ENCODE measurements at regions not wholly inside any gene's neighbourhood (a gene's known extent, or its start where the extent isn't known, plus 50 kb on each side); places are given as distances from the start of the nearest gene placed in this dataset.

DNA sequence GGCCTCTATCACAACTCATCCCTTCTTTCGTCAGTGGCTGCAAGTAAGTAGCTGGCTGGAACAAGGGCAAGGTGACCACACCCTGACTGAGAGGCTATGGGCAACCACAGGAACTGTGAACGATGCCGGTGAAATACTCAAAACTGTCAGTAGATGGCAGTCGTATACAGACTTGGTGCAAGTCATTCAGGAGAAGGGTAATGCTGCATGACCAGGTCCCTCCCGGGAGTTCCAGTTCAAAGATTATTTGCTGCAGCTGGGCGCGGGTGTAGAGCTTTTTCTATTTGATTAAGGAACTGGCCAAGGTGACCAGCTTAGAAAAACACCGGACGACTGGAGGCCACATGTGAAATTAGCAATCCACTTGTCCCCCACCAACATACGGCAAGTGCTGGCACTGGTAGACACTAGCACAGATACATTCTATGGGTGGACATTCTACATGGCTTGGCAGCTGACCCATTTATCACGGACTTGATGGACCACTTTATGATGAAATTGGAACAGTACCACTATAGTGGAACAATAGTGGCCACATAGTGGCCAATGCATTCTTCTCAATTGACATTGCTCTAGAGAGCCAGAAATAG, 726.6 kb downstream of the TRAM1L1 start:
- H3K9ac ChIP-seq = no peak overlapping the region
- H3K27ac ChIP-seq (ENCODE audit: low read depth in 2 of 2, low read length in 1 of 2) = no peak overlapping the region
- 63% methylated on average over 11 of the region's 11 CpGs for WGBS (ENCODE audit: low lambda C conversion rate)
- ChIA-PET CTCF (interaction anchor here (0.7 to 1.2 kb wide), 5 partner anchors 10 to 1675 kb away, joined by 3 to 5 read pairs (median 3); partner anchors contain the start of gene NDST3), POLR2A (no interaction called here)
- no peaks in the 10 kb centered on the region for H3K27me3 ChIP-seq (ENCODE audit: insufficient read depth)
- H3K9me2 ChIP-seq = no peaks in the 10 kb centered on the region
- peak; percentile 65 for TF ChIP-seq RAD21 (IDR thresholded peaks at IDR 0.05; ENCODE audit: low read length)
- TF ChIP-seq, protein P1, sequence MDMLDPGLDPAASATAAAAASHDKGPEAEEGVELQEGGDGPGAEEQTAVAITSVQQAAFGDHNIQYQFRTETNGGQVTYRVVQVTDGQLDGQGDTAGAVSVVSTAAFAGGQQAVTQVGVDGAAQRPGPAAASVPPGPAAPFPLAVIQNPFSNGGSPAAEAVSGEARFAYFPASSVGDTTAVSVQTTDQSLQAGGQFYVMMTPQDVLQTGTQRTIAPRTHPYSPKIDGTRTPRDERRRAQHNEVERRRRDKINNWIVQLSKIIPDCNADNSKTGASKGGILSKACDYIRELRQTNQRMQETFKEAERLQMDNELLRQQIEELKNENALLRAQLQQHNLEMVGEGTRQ (IDR thresholded peaks at IDR 0.05; ENCODE audit: borderline replicate concordance, low read depth, low read length) = no peak
- TF ChIP-seq SMC3 (IDR thresholded peaks at IDR 0.05; ENCODE audit: low read depth, low read length) = peak; percentile 48
- no peak for TF ChIP-seq JUND (IDR thresholded peaks at IDR 0.05)
- TF ChIP-seq SIN3A (IDR thresholded peaks at IDR 0.05; ENCODE audit: borderline replicate concordance, low read depth, low read length) = no peak
- TF ChIP-seq, protein P2, sequence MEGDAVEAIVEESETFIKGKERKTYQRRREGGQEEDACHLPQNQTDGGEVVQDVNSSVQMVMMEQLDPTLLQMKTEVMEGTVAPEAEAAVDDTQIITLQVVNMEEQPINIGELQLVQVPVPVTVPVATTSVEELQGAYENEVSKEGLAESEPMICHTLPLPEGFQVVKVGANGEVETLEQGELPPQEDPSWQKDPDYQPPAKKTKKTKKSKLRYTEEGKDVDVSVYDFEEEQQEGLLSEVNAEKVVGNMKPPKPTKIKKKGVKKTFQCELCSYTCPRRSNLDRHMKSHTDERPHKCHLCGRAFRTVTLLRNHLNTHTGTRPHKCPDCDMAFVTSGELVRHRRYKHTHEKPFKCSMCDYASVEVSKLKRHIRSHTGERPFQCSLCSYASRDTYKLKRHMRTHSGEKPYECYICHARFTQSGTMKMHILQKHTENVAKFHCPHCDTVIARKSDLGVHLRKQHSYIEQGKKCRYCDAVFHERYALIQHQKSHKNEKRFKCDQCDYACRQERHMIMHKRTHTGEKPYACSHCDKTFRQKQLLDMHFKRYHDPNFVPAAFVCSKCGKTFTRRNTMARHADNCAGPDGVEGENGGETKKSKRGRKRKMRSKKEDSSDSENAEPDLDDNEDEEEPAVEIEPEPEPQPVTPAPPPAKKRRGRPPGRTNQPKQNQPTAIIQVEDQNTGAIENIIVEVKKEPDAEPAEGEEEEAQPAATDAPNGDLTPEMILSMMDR (IDR thresholded peaks at IDR 0.05) = peak; percentile 66
- TF ChIP-seq, protein P3, sequence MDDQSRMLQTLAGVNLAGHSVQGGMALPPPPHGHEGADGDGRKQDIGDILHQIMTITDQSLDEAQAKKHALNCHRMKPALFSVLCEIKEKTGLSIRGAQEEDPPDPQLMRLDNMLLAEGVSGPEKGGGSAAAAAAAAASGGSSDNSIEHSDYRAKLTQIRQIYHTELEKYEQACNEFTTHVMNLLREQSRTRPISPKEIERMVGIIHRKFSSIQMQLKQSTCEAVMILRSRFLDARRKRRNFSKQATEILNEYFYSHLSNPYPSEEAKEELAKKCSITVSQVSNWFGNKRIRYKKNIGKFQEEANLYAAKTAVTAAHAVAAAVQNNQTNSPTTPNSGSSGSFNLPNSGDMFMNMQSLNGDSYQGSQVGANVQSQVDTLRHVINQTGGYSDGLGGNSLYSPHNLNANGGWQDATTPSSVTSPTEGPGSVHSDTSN (IDR thresholded peaks at IDR 0.05) = no peak
- TF ChIP-seq, protein P4, sequence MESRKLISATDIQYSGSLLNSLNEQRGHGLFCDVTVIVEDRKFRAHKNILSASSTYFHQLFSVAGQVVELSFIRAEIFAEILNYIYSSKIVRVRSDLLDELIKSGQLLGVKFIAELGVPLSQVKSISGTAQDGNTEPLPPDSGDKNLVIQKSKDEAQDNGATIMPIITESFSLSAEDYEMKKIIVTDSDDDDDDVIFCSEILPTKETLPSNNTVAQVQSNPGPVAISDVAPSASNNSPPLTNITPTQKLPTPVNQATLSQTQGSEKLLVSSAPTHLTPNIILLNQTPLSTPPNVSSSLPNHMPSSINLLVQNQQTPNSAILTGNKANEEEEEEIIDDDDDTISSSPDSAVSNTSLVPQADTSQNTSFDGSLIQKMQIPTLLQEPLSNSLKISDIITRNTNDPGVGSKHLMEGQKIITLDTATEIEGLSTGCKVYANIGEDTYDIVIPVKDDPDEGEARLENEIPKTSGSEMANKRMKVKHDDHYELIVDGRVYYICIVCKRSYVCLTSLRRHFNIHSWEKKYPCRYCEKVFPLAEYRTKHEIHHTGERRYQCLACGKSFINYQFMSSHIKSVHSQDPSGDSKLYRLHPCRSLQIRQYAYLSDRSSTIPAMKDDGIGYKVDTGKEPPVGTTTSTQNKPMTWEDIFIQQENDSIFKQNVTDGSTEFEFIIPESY (IDR thresholded peaks at IDR 0.05; ENCODE audit: borderline replicate concordance, low read depth) = no peak
- H3K79me2 ChIP-seq (ENCODE audit: insufficient read depth) = no peaks in the 10 kb centered on the region
- no peaks in the 10 kb centered on the region for H4K20me1 ChIP-seq (ENCODE audit: insufficient read depth)
- no peak overlapping the region for H2AFZ ChIP-seq (ENCODE audit: low read depth)
- no peaks in the 10 kb centered on the region for H3F3A ChIP-seq (replicated peaks; ENCODE audit: insufficient read depth)
- H3K36me3 ChIP-seq (replicated peaks in 1 of 2; ENCODE audit: control insufficient read depth in 1 of 2, insufficient read depth in 2 of 2, low read length in 1 of 2) = no peaks in the 10 kb centered on the region
- no peaks in the 10 kb centered on the region; a peak in 1 of 4 replicates for H3K4me1 ChIP-seq (ENCODE audit: control insufficient read depth in 1 of 2, insufficient read depth in 2 of 2, low read depth in 1 of 2, low read length in 1 of 2)
- no peaks in the 10 kb centered on the region for H3K9me3 ChIP-seq
- no peak overlapping the region for H3K4me3 ChIP-seq (ENCODE audit: low read depth in 2 of 2, low read length in 1 of 2)
- peak; percentile 15 for DNase-seq
- H3K4me2 ChIP-seq = no peak overlapping the region

DNA sequence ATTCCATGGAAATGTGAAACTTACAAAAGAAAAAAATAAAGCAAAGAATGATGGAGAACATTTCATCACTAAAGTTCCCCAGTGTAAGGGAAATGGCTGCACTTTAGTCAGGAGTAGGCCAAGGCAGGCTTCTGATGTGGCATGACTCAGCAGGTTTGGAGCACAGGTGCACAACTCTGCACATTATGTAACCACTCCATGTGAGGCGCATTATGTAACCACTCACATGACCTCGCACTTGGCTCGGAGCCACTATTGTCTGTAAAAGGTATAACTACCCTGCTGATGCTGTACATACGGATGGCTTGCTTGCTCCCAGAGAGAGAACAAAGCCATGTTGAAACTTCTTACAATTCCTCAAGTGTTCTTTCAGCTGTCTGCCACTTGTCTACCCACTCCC, 727.6 kb downstream of the TRAM1L1 start:
- Histone ChIP-seq H3K27me3 (ENCODE audit: insufficient read depth) (no peaks in the 10 kb centered on the region), H4K20me1 (ENCODE audit: insufficient read depth) (no peaks in the 10 kb centered on the region), H3F3A (replicated peaks; ENCODE audit: insufficient read depth) (no peaks in the 10 kb centered on the region), H3K79me2 (ENCODE audit: insufficient read depth) (no peaks in the 10 kb centered on the region), H3K27ac (ENCODE audit: low read depth in 2 of 2, low read length in 1 of 2) (no peak overlapping the region), H3K4me3 (ENCODE audit: low read depth in 2 of 2, low read length in 1 of 2) (no peak overlapping the region), H3K4me2 (no peak overlapping the region), H3K9me2 (no peaks in the 10 kb centered on the region), H3K9ac (no peak overlapping the region), H3K4me1 (ENCODE audit: control insufficient read depth in 1 of 2, insufficient read depth in 2 of 2, low read depth in 1 of 2, low read length in 1 of 2) (no peaks in the 10 kb centered on the region; a peak in 1 of 4 replicates), H3K36me3 (replicated peaks in 1 of 2; ENCODE audit: control insufficient read depth in 1 of 2, insufficient read depth in 2 of 2, low read length in 1 of 2) (no peaks in the 10 kb centered on the region), H3K9me3 (no peaks in the 10 kb centered on the region), H2AFZ (ENCODE audit: low read depth) (no peak overlapping the region)
- ChIA-PET CTCF (no interaction called here), POLR2A (no interaction called here)
- DNase-seq = no peak
- 69% methylated on average over 3 of the region's 4 CpGs for WGBS (ENCODE audit: low lambda C conversion rate)
- TF ChIP-seq, protein P5, sequence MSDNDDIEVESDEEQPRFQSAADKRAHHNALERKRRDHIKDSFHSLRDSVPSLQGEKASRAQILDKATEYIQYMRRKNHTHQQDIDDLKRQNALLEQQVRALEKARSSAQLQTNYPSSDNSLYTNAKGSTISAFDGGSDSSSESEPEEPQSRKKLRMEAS (IDR thresholded peaks at IDR 0.05; ENCODE audit: low read depth) = no peak
- TF ChIP-seq, protein P6, sequence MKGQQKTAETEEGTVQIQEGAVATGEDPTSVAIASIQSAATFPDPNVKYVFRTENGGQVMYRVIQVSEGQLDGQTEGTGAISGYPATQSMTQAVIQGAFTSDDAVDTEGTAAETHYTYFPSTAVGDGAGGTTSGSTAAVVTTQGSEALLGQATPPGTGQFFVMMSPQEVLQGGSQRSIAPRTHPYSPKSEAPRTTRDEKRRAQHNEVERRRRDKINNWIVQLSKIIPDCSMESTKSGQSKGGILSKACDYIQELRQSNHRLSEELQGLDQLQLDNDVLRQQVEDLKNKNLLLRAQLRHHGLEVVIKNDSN (IDR thresholded peaks at IDR 0.05; ENCODE audit: borderline replicate concordance, low read depth) = 0 out of 2 replicates have a peak, but pooled peaks have one; percentile 11
